DMS 273 (cell line): ENCODE measurements at regions not wholly inside any gene's neighbourhood (a gene's known extent, or its start where the extent isn't known, plus 50 kb on each side); places are given as distances from the start of the nearest gene placed in this dataset.

ENCODE experiments used
- DNase-seq: peaks from one replicate; lab custom pipeline; 2025; ENCODE audit not compliant: unreplicated experiment; lab: John Stamatoyannopoulos, UW

- no peak for DNase-seq
Measured at GRCh38 chr10:117710181-117710798, 167.7 kb downstream of the EMX2 start.

DNA sequence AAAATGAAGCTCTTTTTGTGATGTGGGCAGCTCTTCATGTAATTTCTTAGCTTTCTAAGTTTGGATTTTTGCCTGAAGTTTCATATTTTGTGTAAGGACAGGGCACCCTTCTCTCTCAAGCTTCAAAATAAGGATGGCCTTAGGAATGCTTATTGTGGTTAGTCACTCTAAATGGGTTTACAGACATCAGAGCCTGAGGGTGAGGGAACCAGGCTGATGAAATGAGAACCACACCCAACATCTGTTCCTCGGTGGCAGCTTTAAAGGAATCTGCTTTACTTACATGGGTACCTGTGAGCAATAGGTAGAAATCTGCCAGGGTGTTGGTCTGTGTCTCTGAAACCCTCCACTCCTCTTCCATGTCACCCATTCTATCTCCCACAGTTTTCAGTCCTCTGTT, 174.3 kb downstream of the EMX2 start:
- DNase-seq, result no peak

GRCh38 chr10:117718986-117719920, 176.7 kb downstream of the EMX2 start:
- DNase-seq, result peak; percentile 41

GRCh38 chr10:117720931-117721835, 178.6 kb downstream of the EMX2 start:
- peak; percentile 7 for DNase-seq

- no peak for DNase-seq
Measured at GRCh38 chr10:117721873-117722272, 179.3 kb downstream of the EMX2 start.

DNA sequence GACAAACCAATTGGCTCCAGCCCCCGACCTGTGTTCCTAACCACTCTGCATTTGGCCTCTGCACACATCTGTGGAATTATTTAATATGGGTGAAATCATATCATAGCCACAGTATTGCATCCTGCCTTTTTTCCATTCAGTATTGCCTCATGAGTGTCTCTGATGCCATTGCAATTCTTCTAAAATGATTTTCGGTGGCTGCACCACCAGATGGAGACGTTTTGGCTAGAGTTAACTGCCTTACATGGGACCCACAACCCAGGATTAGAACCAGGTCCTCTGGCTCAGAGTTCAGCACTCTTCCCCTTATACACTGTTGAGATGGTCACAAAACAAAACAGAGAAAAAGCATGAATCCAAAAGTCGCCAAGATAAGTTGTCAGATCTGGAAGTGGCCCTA, 180.8 kb downstream of the EMX2 start:
- DNase-seq, result no peak

DNA sequence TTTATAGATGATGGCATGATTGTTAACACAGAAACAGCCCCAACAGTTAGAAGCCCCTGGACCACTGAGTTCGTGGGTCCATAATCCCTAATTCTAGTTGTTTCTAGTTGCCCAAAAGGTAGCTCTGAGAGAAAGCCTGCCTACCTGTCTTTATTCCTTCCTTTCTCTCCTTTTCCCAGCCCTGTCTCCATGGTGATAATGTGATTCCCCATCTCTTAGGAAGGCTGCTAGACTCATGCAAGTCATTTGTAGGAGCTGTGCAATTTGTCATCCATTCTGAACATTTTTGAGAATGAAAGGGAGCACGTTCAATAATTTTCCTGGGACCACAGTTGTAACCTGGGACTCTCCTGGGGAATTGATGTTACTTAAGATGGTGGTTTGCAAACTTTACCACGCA, 183.4 kb downstream of the EMX2 start:
- DNase-seq, result no peak

GRCh38 chr10:117726596-117727295, 184.2 kb downstream of the EMX2 start:
- no peak for DNase-seq

GRCh38 chr10:117727421-117727820, 184.9 kb downstream of the EMX2 start:
- no peak for DNase-seq

GRCh38 chr10:117728087-117728486, 185.5 kb downstream of the EMX2 start:
- no peak for DNase-seq

DNA sequence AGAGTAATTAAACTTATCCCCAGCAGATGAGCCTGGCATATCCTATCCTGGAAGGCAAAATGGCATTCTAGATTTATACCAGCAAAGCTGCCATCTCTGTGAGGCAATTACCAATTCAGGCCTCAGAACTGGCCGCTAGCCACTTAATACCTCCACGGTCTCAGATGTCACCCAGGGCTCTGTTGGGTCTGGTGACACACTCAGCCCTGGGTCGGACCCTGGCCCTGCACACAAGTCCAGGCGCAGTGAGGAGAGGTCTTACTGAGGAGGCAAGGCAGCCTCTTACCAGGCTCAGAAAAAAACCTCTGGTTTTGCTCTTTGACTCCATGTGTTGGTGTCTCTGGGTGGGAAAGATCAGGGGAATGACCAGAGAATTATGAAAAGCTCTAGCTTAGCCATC, 186.6 kb downstream of the EMX2 start:
- no peak for DNase-seq

DNA sequence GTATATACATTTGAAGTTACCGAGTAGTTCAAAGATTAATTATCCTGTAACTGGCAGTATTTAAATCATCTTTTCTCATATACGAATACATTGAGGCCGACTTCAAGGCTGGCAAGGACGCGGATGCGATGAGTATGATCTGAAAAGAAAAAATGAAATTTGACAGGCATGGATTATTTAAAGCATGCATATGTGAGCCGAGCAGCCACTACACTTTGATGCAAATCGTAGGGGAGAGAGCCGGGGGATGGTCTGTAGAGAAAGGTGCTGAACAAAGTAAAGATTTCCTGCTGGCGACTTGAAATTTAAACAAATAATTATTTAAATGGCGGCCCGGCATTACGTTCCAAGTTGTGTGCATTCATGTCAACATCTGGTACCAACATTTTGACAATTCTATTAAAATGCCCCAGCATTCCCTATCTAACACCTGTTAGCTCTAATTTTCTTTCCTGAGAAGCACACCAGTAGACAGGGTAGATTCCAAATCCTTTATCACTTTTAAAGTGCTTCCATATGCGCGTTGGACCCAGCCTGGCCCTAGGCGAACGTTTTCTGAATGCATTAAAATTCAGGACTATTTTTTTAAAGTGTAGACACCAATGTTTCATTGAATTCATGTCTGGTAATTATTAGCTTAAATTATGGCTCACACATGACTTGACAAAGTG, 188.7 kb downstream of the EMX2 start:
- no peak for DNase-seq

GRCh38 chr10:117734731-117735405, 192.3 kb downstream of the EMX2 start:
- no peak for DNase-seq

DNA sequence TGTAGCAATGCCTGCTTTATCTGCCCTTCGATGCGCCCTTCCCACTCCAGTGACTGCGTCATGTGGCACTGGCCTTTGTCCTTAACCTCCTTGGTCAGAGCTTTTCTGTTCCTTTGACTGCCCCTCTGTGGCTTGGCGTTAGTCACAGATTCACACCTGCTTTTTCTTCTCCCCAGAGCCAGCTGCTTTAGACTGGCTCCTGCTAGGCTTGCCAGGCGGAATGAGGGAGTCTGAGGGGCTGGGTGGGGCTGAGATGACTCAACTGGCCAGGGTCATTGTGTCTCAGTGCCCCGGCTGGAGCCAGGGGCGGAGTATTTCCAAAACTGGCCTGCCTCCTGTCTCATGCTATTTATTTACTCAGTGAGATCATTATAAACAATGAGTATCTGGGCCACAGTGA, 194.1 kb downstream of the EMX2 start:
- DNase-seq, result no peak

- no peak for DNase-seq
Measured at GRCh38 chr10:117740088-117740487, 197.5 kb downstream of the EMX2 start.

- DNase-seq, result no peak
Measured at GRCh38 chr10:117740691-117741222, 198.2 kb downstream of the EMX2 start.

GRCh38 chr10:117741524-117741923, 199.0 kb downstream of the EMX2 start:
- peak; percentile 18 for DNase-seq

DNA sequence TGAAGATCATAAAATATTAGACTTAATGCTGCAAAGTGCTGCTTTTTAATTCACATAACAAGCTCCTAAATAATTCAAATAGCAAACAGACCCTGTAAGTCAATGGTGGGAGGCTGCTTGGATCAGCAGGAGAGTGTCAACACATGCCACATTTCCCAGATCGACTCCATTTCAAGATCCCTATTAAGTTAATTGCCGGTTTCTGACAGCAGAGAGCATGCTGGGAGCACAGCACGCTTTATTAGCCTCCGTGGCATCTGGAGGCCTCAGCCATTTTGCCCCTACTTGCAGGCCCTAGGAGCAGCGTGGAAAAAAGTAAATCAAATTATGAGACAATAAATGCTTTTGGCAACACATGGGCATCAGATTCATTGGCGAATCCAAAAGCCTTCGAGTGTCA, 201.0 kb downstream of the EMX2 start:
- no peak for DNase-seq

DNA sequence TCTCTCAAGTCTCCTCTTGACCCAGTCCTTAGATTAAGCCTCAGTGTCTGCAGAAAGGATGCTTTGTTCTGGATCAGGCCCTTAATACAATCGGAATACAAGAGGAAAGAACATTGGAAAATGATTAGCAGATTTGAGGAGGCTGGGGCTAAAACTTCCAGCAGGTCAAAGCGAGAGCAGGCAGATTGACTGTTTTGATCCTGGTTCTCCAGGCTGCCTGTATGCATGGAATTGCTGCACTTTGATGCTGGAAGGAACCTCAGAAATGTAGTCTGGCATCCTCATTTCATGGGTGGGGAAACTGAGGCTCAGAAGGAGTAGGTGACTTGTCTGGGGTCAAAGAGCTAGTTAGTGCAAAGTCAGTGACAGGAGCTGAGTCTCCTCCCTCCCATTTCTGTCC, 202.8 kb downstream of the EMX2 start:
- no peak for DNase-seq
